ENCODE measurements at regions not wholly inside any gene's neighbourhood (a gene's known extent, or its start where the extent isn't known, plus 50 kb on each side); places are given as distances from the start of the nearest gene placed in this dataset.

- TF ChIP-seq CTCF (conservative IDR thresholded peaks at IDR 0.05; ENCODE audit: low read depth, low read length) (no peak), EZH2 (IDR thresholded peaks at IDR 0.05; ENCODE audit: borderline replicate concordance, low read depth, low read length, poor library complexity, severe bottlenecking) (no peak)
Observed at GRCh38 chr1:101739146-101739545, 257.6 kb downstream of the OLFM3 start.
